Uterus (tissue), 3 donors: ENCODE measurements at regions not wholly inside any gene's neighbourhood (a gene's known extent, or its start where the extent isn't known, plus 50 kb on each side); places are given as distances from the start of the nearest gene placed in this dataset.

Experiments
- DNase-seq, 2 donors: peaks; one replicate each; pipeline ENCODE4 v3.0.0-alpha.2; 2019 to 2020
- H3K27ac ChIP-seq, 2 donors: fragments of 200-600 bp; sonication (generic); 1 replicate in 1 of 2; 2 replicates in 1 of 2; pipeline ENCODE4 v1.5.1; 2016 to 2018
- H3K27me3 ChIP-seq, 2 donors: fragments of 200-600 bp; sonication (generic); one replicate each; pipeline ENCODE4 v1.5.1; 2018 to 2019; ENCODE audit warnings: control low read depth in 1 of 2
- H3K36me3 ChIP-seq, 2 donors: fragments of 200-600 bp; sonication (generic); one replicate each; pipeline ENCODE4 v1.5.1; 2019; ENCODE audit warnings: control low read depth in 1 of 2
- H3K4me1 ChIP-seq, 2 donors: fragments of 200-600 bp; sonication (generic); one replicate each; pipeline ENCODE4 v1.5.1; 2018 to 2019; ENCODE audit warnings: control low read depth in 1 of 2
- H3K4me3 ChIP-seq, 2 donors: fragments of 200-600 bp; sonication (generic); 1 replicate in 1 of 2; 2 replicates in 1 of 2; pipeline ENCODE4 v1.5.1; 2018 to 2019; ENCODE audit warnings: mild to moderate bottlenecking in 1 of 2
- H3K9me3 ChIP-seq, 2 donors: fragments of 200-600 bp; sonication (generic); one replicate each; pipeline ENCODE4 v1.5.1; 2019; ENCODE audit warnings: control low read depth in 1 of 2
- CTCF ChIP-seq, 4 experiments: fragments of 200-600 bp in 2 of 4; fragments of 450-650 bp in 2 of 4; sonication (generic) in 2 of 4; IDR thresholded peaks; one replicate each; pipeline ENCODE4 v1.5.1; 2016 to 2019; ENCODE audit warnings: antibody characterized with exemption in 4 of 4, mild to moderate bottlenecking in 2 of 4, moderate library complexity in 1 of 4
- POLR2A ChIP-seq, 2 donors: fragments of 450-650 bp; IDR thresholded peaks; one replicate each; pipeline ENCODE4 v1.6.1; 2016; ENCODE audit warnings: antibody characterized with exemption in 2 of 2, mild to moderate bottlenecking in 1 of 2, moderate library complexity in 1 of 2
- intact Hi-C: fragments of 100-400 bp; cut with DNase I; formaldehyde crosslinking; loops from one replicate; pipeline ENCODE4 v1.15.1; 2023; ENCODE audit warnings: low total_unique reads
- donor health status: DM: yes; HTN: yes; CAD: no.

GRCh38 chr20:12699374-12700228 lies 309.2 kb upstream of the SPTLC3 start:
- Histone ChIP-seq H3K27me3 (no peaks in the 10 kb centered on the region), H3K9me3 (no peaks in the 10 kb centered on the region), H3K4me1 (no peaks in the 10 kb centered on the region), H3K27ac (no peak overlapping the region), H3K4me3 (no peak overlapping the region), H3K36me3 (no peaks in the 10 kb centered on the region)
- intact Hi-C loops, result no loop called here
- no peak for TF ChIP-seq POLR2A (IDR thresholded peaks at IDR 0.05)
- no peak for TF ChIP-seq CTCF (IDR thresholded peaks at IDR 0.05)
- no peak for DNase-seq

- no peaks in the 10 kb centered on the region for H3K36me3 ChIP-seq
- intact Hi-C loops, result no loop called here
Observed at GRCh38 chr20:12700701-12701100, 308.1 kb upstream of the SPTLC3 start.

GRCh38 chr20:12702312-12702711 lies 306.5 kb upstream of the SPTLC3 start:
- no peak for TF ChIP-seq CTCF (IDR thresholded peaks at IDR 0.05)
- no peak for TF ChIP-seq POLR2A (IDR thresholded peaks at IDR 0.05)
- DNase-seq, result no peak
- Histone ChIP-seq H3K36me3 (no peaks in the 10 kb centered on the region), H3K4me1 (no peaks in the 10 kb centered on the region), H3K27ac (no peak overlapping the region), H3K9me3 (no peaks in the 10 kb centered on the region), H3K4me3 (no peak overlapping the region), H3K27me3 (no peaks in the 10 kb centered on the region)
- intact Hi-C loops, result no loop called here

More at GRCh38 chr20:12700701-12701100, 308.1 kb upstream of the SPTLC3 start:
- H3K9me3 ChIP-seq, result no peaks in the 10 kb centered on the region
- no peak overlapping the region for H3K27ac ChIP-seq
- TF ChIP-seq POLR2A (IDR thresholded peaks at IDR 0.05), result no peak
- DNase-seq, result no peak
- no peaks in the 10 kb centered on the region for H3K4me1 ChIP-seq
- H3K4me3 ChIP-seq, result no peak overlapping the region
- H3K27me3 ChIP-seq, result no peaks in the 10 kb centered on the region

GRCh38 chr20:12715371-12715770 lies 293.4 kb upstream of the SPTLC3 start:
- H3K9me3 ChIP-seq, result no peaks in the 10 kb centered on the region
- no peaks in the 10 kb centered on the region for H3K36me3 ChIP-seq
- no peak overlapping the region for H3K4me3 ChIP-seq
- no peak for DNase-seq
- intact Hi-C loops, result no loop called here
- TF ChIP-seq POLR2A (IDR thresholded peaks at IDR 0.05) (no peak), CTCF (IDR thresholded peaks at IDR 0.05) (no peak)
- H3K4me1 ChIP-seq, result no peaks in the 10 kb centered on the region
- H3K27me3 ChIP-seq, result no peaks in the 10 kb centered on the region
- no peak overlapping the region for H3K27ac ChIP-seq

GRCh38 chr20:12715991-12716680 lies 292.6 kb upstream of the SPTLC3 start:
- H3K36me3 ChIP-seq, result no peaks in the 10 kb centered on the region
- H3K27ac ChIP-seq, result no peak overlapping the region
- no peak for DNase-seq
- intact Hi-C loops, result no loop called here
- H3K4me1 ChIP-seq, result no peaks in the 10 kb centered on the region
- TF ChIP-seq POLR2A (IDR thresholded peaks at IDR 0.05) (no peak), CTCF (IDR thresholded peaks at IDR 0.05) (no peak)
- H3K4me3 ChIP-seq, result no peak overlapping the region
- H3K27me3 ChIP-seq, result no peaks in the 10 kb centered on the region
- H3K9me3 ChIP-seq, result no peaks in the 10 kb centered on the region
